Muscle of back (tissue), 3 donors: ENCODE measurements at regions not wholly inside any gene's neighbourhood (a gene's known extent, or its start where the extent isn't known, plus 50 kb on each side); places are given as distances from the start of the nearest gene placed in this dataset.

Experiments used
- DNase-seq, 3 donors: peaks; one replicate each; pipeline versions ENCODE4 v3.0.0 to v3.0.0-alpha.2; 2013

DNA sequence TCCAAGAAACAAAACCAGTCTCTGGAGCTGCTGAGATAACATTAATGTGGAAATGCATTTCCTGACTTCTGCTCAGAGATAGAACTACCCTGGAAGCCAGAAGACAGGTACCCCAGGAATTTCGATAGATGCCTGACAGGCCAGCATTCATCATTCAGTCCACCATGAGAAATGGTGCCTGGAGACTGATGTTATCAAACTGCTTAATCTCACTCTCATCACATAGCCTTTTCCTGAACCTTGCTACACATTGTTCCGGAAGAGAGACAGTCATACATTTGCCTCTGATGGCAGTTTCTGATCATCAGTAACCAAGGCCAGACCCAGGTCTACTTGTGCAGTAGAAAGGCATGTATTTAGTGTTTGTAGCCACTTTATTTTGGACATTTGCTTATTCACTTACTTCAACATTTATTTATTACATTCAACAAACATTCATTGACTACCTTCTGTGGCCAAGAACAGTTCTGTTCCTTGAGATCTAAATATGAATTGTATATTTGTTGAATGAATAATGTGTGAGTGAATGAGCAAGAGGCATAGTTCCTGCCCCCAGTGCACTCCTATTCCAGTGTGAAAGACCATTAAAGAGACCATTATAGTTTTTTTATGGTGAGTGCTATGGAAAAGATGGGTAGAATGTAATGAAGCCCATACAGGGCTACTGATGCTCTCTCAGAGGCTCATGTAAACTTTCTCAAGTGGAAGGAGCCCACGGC lies 485.7 kb downstream of the NUF2 start:
- DNase-seq = no peak

DNA sequence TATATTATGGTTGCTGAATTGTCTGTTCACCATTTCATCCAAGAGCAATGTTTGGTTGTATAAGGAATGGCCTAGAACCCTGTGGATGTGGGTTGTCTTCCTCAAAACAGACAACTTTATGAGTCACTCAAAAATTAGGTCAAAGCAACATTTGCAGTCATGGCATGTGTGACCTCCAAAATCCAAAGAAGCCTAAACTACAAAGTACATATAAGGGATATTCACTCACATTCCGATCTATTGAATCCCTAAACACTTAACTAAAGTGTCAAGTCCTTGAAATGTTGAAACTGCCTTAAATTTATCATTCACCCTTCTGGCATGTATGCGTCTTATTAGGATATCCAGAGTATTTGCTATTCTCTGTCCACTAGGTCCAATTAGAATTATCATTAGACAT lies 491.5 kb downstream of the NUF2 start:
- DNase-seq = no peak

DNA sequence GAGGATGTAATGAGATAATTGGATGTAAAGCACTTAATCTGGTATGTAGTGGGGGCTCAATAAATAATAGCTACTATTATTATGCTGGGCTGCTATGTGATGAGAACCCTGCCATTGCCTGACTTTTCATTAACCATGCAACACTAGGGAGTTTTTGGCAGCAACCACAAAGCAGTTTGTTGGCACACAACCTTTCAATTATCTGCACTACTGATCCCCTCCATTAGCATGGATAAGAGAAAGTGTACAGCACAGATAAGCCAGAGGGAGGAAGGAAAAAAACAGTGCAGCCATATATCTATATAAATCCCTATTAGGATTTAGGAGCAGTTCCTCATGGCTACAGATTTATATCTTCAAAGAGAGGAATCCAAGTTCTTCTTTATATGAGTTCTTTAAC lies 498.5 kb downstream of the NUF2 start:
- no peak for DNase-seq

DNA sequence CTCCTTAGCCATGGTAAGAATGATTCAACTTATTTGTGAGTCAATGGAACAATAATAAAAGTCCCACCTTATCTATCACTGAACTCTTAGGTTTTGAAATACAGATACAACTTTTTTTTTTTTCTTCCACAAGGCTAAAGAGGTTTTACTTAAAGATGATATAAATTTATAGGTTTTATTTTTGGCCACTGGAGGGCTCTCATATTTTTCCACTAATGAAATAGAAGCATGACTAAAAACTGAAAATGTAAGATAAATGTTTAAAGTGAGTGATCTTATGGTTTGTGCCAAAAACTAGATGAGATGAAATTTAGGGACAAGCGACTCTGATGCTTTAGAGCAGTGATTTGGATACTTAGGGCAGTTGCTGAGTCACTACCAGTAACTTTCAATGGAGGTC lies 499.0 kb downstream of the NUF2 start:
- peak in 1 of 3 donors; percentile 32 for DNase-seq

DNA sequence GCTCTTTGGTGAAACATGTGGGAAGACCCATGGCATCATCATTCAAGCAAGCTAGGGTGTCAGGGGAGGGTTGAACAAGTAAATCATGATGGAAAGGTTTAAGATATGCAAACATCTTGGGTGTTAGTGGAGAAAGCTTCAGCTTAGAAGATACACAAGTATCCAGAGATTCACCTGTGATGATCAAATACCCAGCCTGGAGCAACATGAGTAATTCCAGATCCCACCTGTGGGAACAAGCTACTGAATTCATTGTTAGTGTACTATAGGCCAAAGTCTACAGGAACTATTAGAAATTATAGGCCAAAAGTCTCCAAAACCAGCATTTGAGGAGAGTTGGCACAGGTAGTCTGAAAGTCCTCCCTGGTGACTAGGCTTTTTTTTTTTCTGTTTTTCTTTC lies 499.9 kb downstream of the NUF2 start:
- DNase-seq = no peak

DNA sequence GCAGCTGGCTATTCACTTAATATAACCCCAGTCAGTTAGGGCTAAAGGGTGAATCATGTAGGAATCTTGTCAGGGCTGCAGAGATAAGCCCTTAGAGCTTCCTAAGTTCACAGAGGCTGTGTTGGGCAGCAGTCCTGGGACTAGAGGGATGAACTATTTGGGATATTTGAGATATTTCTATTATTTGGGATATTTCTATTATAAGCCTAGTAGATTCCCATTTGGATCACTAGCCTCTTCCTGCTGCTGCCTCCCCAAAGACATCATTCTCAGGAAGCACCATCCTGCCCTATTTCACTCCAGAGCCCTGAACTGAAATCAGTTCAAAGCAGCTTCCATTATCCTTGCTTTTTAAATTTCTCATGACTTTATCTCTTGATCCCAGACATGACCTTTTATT lies 501.3 kb downstream of the NUF2 start:
- no peak for DNase-seq

DNA sequence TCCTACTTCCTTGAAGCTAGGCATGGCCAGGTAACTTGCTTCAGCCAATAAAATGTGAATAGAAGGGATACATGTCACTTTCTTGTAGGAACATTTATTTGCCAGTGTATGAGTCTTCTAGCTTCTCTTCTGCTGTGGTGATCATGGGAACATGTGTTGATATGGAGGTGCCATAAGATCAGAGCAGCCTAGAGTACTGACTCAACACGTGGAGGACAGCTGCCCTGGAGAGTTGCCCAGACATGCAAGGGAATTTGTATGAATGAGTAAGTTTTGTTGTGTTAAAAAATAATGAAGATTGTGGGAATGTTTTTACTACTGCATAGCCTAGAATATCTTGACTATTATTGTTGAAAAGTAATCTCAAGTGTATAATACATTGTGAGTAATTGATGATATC lies 502.3 kb downstream of the NUF2 start:
- DNase-seq = peak in 2 of 3 donors; percentile 21 to 80

DNA sequence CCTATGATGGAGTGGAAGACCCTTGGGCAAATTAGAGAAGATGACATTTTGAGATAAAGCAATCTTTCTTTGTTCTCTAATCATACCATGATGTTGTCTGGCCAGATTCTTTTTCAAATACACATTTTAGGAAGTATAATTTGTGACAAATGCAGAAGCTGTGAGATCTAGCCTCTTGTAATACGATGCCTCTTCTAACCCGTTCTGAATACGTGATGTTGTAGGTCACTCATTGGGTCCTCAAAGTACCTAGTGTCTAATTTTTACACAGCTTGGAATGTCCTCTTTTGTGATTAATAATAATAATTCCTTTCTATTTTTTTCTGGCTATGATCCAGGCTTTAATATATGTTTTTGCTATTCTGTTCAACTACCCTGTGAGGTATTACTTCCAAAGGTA lies 502.7 kb downstream of the NUF2 start:
- no peak for DNase-seq

DNA sequence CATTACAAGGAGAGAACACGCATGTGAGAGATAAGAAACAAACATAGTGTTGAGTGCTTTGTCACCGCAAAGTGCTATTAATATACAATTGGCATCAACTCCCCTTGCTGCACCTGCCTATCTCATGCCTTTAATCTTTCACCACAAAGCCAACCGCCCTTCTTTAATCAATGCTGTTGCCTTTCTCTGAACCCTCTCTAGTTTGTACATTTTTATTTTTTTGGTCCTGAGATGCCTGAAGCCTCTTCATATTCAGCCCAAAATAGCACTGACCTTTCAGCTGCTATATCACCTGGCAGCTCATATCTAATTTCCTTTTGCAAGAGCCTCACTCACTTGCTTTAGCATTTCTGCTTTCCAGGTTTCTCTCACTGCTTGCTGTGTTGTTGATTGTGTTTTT lies 504.7 kb downstream of the NUF2 start:
- DNase-seq = no peak

DNA sequence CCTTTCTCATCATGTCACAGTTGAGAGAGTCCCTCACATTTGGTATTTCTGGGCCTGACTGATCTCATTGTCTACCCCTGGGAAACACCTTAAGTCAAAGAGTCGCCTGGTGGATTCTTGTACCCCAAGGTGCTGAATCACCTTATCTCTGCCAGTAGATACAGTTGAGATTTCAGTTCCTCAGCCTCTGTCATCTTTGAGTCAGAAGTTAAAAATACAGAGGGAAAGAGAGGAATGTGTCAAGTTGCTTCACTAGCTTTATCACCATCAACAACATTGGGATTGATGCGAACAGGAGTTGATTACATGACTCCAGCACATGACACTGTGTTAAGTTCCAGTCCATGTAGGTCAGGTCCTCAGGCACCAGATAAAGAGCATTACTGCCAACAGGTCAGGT lies 513.0 kb downstream of the NUF2 start:
- no peak for DNase-seq

DNA sequence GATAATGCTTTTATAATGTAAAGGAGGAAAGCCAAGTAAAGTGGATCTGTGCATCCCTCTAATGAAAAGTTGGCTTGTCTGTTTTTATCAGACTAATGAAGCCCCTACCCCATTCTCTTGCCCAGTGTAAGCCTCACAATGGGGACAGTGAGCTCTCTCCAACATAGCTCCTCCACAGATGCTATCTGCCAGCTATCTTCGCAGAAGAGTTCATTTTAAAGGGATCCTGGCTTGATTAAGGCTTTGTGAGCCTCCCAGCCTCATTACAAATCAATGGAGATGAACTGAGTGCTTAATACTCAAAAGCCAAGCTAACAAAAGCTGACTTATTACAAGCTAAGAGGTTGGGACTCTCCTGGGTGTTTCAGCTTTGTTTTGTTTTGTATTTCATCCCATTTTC lies 514.7 kb downstream of the NUF2 start:
- DNase-seq = no peak

DNA sequence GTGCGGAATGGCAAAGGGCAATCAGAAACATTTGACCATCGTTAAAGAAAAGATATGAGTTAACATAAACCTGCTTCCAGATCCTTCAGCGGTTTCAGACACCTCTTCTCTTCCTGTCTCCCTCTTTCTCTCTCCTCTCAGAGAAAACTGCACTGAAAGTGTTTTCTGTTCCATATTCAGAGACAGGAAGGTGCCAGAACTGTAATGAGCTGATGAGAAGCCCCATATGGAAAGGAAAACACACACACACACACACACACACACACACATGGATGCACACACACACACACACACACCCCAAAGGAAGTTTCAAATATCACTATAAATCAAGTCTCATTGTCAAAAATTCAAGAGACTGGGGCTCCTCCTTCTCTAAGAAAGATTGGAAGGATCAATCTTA lies 515.5 kb downstream of the NUF2 start:
- DNase-seq = no peak

DNA sequence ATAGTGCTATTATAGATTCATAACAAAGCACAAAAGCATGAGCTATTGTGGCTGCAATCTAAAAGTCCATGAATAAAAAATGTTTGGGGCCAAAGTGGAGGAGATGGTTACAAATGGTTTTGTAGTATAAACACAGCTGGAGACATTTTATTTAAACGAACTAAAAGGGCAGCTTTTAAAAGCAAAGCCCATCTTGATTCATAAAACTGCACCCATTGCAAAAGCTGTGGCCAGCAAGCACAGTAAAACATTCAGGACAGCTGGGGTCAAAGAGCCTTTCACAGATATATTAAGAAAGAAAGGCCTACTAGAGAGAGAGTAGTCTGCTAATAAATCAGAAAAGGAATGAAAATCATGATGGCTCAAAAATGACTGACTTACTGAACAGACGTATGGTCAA lies 520.8 kb downstream of the NUF2 start:
- DNase-seq = no peak

DNA sequence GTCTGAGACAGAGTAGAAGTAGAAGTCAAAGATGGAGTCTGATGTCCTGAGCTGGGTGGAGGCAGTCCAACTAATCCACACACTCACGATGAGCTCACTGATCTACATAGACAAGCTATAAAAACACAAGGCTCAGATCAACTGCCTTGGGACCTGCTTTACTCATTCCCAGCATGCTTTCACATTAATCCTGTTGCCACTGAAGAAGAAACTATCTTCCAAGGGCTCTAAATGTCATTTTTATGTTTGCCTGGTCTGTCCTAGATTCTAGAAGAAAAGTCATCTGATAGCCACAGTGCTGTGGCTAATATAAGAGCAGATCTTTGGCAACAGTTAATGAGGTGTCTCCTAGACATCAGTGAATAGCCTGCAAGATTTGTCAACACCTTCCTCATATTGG lies 522.7 kb downstream of the NUF2 start:
- DNase-seq = peak in 1 of 3 donors; percentile 61

DNA sequence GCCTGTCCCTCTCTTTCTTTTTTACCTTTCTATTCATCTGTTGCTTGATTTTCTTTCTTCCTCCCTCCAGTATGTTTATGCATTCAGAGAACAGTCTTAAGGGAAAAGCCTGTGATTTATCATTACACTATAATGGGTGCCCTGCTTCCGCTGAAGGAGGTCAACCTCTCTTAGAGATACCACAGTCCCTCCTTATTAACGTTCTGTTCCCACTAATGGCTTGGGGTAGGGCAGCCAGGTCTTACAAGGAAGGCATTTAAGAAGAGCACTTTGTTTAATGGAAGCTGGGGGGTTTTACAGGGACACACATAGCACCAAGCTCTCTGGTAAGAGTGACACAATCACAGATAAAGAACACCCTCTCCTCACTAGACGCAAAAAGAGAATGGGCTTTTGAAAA lies 523.5 kb downstream of the NUF2 start:
- DNase-seq = no peak

DNA sequence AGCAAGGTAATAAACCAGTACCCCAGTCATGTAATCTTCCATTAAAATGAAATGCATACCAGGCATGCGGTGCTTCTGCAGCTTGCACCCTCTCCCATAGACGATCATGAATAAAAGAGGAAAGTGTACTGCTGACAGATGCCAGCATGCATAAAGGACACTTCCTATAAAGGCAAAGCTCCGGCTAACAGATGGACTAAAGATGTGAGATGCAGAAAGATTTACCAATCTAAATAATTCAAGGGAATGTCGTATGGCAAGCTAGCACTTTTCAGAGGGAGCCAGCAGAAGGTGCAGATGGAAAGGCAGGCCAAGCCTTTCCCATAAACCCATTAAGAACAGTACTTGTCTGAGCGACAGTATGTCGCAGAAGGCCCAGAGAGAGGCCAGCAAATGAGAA lies 542.0 kb downstream of the NUF2 start:
- DNase-seq = no peak

DNA sequence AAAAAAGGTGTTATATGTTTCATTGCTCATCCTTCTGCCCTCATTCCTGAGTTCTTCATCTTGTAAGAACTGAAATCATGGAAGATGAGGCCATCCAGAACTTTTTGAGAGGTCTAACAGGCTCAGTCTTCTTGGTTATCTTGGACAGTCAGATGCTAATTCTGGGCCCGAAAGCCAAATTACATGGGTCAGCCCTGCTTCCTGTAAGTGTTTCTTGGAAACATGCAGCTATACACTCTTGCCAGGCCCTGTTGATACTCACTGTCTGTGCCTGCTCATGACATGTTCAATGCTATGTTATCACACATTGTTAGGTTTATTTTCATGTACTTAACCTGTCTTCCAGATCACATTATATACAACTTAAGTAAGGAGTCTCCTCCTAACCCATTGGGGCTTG lies 542.5 kb downstream of the NUF2 start:
- DNase-seq = no peak

DNA sequence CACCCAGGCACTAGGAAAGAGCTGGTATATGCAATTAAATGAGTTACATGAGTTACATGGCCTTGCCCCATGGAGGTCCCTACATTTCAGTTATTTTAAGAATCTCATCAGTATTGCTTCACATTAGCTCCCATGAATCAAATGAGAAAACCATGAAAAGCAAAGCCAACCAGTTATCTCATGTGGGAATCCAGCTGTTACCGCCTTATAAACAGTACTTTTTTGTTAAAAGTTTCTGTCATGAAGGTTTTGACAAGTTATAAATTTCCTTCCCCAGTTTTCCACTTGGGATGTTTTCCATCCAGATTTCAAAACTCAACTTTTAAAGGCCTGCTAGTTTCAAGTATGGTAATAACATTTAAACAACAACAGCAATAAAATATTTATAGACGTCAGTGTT lies 544.8 kb downstream of the NUF2 start:
- DNase-seq = peak; percentile 47 to 69 (median 51)

DNA sequence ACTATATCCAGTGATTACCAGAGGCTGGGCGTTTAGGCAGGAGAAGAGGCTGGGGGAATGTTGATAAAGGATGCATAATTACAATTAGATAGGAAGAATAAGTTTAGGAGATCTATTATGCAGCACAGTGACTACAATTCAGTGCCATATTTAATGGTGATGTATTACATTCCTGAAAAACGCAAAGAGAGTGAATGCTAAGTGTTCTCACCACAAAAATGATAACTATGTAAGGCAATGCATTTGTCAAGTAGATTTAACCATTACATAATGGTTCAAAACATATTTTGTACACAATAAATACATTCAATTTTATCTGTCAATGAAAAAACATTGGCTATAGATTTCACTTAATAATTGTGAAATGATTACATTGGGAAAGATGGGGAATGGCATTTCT lies 548.9 kb downstream of the NUF2 start:
- no peak for DNase-seq

DNA sequence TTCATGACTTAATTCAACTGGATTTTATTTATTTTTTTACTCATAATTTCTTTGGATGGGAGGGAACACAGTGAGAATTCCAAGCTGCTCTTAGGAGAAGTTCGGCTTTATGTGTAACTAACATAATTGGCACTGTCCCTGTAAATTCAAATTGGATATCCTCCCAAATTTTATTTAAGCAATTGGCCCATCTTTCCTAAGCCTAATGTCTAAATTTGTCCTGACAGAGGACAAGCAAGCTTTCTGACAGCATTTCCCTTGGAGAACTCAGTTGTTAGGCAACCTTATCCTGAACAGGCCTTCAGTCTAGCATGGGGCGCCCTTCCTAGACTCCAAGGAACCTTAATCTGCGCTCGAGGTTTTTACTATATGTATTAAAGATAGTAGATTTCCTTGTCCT lies 550.3 kb downstream of the NUF2 start:
- peak in 1 of 3 donors; percentile 34 for DNase-seq

DNA sequence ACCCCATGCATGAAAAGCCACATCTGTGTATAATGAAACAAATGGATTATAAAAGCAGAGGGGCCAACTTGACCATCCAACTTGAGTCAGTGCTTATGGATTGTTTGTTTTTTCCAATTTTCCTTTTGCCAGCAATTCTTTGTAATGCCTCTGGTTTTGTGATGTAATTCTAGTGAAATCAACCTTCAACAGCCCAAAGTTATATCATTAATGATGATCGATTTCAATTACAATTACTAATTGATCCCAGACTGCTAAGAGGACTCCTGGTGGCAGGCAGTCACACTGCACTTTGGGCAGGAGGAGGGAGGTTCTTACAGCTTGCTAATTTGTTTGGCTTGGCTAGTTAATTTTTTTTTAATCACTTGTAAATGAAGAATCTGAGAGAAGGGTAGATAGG lies 552.3 kb downstream of the NUF2 start:
- DNase-seq = no peak

DNA sequence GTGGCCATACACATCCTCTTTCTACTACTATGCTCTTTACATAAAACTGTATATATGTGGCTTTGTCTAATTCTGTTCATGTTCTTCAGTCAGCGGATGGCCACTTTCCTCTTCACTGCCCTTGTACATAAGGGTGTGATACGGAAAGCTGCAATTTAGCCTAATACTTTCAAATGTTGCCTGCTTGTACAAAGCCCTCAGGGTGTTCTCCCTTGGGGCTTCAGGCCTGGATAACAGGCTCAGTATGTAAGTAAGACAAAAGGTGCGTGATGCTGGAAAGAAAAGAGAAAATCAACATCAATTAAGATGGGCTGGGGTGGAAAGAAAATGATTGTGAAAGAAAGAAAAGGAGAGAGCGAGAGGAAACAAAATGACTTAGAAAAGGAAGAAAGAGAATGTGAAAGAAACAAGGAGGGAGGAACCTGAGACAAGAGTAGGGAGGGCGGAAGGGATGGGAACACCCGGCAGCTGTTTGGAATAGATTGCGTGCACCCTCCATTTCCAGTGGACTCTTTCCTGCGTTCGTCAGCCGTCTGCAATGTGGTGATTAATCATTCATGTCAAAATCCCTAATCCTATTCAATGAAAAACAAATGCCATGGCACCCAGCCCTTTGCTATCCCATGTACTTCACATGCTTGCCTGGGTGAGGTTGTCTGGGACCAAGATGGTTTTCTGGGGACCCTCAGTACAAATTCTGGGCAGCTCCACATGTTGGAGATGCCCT lies 553.6 kb downstream of the NUF2 start:
- peak; percentile 72 to 90 (median 80) for DNase-seq

DNA sequence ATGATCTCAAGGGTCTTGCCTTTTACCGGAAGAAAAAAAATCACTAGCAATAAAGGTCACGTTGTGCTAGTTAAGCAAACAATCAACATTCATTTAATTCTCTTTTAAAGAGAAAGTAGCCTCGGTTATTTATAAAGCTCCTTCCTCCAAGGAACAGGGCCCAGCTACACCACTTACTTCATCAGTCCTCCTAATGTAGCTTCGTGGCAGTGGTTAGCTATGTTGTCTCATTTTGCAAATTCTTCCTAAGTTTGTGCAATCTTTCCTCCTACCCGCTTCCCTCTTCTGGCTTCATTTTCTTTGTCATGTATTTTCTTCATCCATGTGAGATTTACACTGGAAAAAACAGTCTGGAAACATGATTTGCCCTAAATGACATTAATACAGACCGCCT lies 554.2 kb downstream of the NUF2 start:
- DNase-seq = peak in 1 of 3 donors; percentile 67

DNA sequence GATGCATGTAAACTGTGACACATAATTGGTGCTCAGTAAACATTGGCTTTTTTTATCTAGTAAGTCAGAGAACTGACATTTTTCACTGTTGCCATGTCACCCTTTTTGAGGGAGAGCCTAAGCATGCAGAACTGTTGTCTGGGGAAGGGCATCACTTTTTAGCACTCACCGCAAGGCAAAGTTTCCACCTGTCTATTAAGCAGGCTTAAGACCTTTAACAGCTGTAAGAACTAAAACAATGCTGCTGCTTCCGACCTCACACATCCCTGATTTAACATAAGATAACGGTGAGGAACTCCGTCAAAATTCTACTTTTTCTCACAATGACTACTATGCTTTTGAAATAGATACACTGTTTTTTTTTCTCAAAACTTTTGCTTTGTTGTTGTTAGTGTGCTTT lies 554.8 kb downstream of the NUF2 start:
- DNase-seq = no peak
